NCI-H2081 treated with DMSO at 0.1 percent for 48 hours (cell line): ENCODE measurements at regions not wholly inside any gene's neighbourhood (a gene's known extent, or its start where the extent isn't known, plus 50 kb on each side); places are given as distances from the start of the nearest gene placed in this dataset.
"Not testable (repeated sequence)": the region's sequence is repeated elsewhere in the genome, so short reads cannot be mapped to it uniquely, and the experiment has no call there.

ENCODE experiments used
- DNase-seq: peaks from one replicate; lab custom pipeline; 2025; lab: John Stamatoyannopoulos, UW

DNA sequence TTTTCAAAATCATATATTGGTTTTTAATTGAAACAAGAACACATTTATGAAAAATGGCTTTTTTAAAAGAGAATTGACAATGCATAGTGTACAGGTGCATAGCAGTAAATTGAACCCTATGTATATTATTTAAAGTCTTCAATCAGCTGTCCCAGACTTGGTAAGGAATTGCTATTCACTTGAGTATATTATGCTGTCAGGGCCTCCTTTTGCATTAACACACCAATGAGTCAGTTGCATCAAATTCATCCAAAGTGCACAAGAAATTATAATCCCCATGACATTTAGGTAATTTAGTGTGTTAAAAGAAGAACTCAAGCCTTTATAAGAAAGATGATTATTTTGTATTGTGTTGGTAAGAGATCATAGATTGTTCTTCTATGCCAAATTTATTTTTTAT lies 748.8 kb upstream of the RIOK2 start:
- DNase-seq, result no peak

DNA sequence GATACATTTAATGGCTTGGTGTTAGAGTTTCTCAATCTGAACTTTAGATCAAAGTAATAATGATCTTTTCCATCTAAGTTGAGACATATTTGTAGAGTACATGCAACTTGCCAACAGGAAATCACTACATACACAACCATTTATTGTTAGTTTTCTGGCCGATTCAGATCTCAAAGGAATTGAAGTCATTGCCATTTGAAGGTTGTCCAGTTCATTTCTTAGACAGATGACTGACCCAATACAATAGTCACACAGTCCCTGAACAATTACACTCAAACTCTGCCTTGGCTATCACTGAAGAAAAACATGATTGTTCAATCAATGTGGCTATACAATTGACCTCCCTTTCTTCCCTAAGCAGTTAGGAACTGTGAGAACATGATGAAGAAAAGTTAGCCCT lies 753.2 kb upstream of the RIOK2 start:
- no peak for DNase-seq

DNA sequence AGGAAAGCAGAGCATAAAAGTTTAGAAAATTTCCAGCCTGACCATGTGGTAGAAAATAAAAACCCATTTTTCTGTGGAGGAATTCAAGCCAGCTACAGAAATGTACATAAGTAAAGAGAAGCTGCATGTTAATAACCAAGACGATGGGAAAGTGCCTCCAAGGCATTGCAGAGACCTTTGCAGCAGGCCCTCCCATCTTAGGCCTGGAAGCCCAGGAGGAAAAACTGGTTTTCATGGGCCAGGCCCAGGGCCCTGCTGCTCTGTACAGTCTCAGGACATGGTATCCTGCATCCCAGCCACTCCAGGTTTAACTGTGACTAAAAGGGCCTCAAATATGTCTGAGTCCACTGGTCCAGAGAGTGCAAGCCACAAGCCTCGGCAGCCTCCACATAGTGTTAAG lies 754.8 kb upstream of the RIOK2 start:
- DNase-seq, result no peak

DNA sequence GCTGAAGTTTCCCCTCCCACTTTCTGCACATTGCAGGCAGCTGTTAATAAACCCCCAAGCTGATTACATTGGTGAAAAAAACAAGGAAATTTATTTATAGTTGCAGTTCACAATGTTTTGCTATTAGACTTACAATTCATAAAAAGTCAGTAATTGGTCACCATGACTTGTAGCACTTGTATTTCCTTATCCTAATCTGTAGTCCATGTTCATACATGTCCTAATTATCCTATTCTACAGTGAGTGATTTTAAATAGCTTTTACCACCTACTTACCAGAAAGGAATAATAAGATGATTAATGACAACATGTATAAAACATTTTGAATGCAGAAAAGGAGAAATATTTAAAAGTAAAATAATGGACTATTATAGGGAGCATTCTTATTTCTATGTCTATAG lies 760.0 kb upstream of the RIOK2 start:
- no peak for DNase-seq

DNA sequence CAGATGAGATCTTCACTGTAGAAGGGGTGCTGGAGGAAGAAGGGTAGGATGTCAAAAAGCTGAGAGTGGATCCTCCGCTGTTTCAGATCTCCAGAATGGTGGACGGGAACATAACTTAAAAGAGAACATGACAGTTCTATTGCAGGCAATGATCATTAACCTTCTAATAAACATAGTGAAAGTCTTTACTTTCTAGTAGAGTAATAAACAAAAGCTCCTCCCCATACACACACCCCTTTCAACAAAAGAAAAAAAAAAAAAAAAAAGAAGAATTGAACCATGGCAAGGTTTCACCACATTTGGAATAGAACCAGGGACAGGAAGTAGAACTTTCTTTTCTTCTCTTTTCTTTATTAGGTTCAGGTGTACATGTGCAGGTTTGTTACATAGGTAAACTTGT lies 768.1 kb upstream of the RIOK2 start:
- DNase-seq, result no peak

DNA sequence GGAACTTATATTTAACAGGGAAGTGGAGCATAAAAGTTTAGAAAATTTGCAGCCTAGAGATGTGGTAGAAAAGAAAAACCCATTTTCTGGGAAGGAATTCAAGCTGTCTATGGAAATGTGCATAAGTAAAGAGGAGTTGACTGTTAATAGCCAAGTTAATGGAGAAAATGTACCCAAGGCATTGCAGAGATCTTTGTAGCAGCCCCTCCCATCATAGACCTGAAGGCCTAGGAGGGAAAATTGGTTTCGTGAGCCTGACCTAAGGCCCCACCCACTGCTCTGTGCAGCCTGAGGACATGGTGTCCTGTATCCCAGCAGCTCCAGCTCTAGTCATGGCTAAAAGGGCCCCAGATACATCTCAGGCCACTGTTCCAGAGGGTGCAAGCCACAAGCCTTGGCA lies 772.4 kb upstream of the RIOK2 start:
- DNase-seq, result no peak

DNA sequence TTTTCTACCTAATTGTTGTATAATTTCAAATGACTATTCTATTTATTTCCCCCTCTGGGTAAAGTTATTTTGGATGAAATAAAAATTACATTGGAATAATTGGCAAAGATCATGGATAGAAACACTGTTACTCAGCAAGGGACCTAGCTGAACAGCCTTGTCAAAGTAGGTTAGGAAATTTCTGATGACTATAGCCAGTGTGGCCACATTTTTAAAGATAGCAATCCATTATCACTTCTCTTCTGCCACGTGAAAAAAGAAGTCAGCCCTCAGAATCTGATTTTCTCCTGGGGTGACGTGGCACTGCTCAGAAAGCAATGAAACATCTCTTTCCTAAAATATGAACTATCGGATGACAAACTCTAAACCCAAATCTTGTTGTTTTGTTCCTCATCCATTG lies 784.2 kb upstream of the RIOK2 start:
- DNase-seq, result no peak

DNA sequence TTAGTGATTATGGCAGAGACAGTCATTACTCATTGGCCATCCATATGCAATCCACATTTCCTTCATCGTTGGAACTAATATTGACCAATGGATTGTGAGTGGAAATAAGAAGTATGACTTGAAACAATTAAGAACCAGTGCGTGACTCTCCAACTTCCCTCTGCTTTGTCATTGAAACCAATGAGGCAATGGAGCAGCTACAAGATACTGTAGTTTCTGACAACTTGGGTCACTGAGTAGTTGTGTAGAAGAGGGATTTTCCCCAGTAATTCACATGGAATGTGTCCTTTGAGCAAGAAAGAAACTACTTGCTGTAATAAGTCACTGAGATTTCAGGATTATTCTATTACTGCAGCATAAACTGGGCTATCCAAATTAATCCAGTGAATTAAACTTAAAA lies 785.3 kb upstream of the RIOK2 start:
- DNase-seq, result no peak

DNA sequence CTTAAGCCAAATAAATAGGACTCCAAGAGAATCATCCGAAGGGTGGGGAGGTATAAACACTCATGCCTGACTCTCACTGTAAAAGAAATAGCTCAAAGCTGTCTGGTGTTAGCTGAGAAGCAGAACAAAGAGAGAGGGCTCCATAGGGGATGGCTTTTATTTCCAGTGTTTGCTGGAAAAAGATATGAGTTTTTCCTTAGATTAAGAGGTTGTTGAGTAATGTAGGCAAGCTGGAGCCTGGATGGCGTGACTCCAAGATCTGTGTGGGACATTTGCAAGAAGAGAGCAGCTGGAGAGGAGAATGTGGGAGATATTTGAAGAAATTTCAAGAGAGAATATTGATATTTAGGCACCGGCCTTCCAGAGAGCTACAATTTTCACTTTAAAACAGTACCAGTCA lies 793.7 kb upstream of the RGMB start:
- DNase-seq, result no peak

DNA sequence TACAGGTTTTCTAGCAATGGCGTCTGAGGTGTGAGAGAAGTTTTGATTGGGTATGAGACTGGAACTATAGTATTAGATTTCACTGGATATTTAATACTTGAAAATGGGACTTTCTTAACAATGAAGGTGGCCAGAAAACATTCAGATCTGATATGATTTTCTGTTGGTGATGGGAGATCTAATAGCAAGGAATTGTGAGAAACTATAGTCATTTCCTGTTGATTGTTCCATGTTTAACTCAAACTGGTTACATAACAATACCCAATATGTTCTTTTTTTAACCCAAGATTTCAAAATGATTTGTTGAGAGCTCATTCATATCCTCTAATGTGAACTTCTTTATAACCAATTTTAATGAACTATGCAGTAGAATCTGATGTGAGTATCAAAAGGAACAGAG lies 793.2 kb upstream of the RGMB start:
- DNase-seq, result no peak

DNA sequence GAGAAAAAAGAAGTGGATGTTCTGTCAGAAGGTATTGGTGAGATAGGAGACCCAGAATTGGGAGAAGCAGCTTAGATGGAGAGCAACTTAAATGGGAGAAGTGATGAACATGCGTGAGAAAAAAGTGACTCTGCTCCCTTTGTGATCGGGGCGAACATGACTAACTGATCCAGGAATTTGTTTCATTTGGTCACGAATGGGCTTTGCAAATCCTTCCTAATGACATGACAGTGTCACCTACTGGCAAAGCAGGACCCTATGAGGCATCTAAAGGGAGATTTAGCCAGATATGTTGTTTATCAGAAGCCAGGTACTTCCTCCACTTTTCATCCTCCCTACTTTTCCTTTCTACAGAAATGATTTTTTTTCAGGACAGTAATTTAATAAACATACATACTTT lies 787.4 kb upstream of the RGMB start:
- no peak for DNase-seq

DNA sequence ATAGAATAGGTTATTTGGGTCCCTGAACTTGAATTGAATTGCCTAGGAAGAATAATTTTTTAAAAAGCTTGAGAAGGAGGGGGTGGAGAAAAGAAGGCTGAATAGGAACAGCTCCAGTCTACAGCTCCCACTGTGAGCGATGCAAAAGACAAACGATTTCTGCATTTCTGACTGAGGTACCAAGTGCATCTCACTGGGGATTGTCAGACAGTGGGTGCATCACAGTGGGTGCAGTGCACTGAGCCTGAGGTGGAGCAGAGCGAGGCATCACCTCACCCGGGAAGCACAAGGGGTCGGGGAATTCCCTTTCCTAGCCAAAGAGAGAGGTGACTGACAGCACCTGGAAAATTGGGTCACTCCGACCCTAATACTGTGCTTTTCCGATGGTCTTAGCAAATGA lies 782.2 kb upstream of the RGMB start:
- no peak for DNase-seq

DNA sequence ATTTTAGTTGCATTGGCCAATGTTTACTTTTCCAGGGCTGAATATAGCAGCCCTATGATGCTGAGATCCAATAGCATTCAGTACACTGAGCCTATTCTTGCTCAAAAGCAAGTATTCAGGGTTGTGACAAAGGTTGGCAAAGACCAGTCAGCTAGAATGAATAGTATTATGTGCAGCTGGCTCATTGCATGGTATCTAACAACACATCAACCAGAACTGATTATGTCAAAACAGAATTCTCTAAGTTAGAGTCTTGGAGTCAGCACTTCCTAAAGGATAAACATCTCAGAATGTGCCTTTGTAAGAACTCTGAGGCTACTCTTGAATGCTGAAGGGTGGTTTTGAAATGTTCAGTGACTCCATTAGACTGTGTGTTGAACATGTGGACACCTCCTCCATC lies 774.5 kb upstream of the RGMB start:
- no peak for DNase-seq

DNA sequence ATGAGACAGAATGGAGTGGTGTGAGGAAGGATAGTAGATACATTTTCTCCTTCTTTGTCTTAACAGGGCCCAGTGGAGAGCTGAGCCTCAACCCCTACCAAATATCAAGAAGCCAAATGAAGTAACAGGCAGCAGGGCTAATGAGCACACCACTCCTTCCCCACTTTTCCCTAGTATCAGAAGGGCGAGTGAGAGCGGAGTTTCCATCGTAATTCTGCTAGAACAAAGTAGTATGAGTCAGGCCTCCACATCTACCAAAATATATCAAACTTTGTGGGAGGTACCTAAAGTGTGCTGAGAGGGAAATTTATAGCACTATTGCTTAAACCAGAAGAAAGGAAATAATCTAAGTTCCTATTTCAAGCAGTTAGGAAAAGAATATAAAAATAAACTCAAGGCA lies 769.0 kb upstream of the RGMB start:
- DNase-seq, result no peak

DNA sequence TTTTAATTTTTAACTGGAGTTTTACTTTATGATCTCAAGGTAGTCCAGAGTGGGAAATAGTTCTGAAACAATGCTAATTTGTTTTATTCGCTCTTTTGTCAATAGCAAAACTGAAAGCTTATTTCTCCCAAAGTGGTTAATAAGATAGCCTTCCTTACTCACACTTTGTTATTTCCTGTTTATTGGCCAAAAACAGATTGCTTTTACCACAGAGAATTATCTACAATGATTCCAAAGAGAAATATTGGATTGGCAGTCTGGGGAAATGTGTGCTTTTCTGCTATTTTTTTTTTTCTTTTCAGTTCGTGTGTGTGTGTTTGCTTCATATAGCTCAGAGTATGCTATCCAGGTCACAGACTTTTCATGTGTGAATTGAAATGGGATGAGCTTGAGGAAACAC lies 756.7 kb upstream of the RGMB start:
- DNase-seq, result no peak

DNA sequence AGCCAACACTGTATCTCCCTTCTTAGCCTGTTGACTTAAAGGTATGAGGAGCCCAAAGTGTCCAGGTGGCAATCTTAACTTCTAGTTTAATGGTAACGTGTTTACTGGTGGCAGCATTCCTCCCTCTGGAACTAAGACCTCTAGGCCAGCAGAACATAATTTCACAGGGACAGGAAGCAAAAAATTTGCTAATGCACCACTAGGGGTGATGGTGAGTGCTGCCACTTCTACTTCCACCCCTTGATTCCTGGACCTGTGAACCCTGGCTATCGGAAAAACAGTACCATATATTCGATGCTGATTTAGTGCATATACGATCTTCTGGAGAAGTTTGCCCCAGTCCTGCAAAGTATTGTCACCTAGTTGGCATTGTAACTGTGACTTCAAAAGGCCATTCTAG lies 743.2 kb upstream of the RGMB start:
- DNase-seq, result not testable (repeated sequence)

DNA sequence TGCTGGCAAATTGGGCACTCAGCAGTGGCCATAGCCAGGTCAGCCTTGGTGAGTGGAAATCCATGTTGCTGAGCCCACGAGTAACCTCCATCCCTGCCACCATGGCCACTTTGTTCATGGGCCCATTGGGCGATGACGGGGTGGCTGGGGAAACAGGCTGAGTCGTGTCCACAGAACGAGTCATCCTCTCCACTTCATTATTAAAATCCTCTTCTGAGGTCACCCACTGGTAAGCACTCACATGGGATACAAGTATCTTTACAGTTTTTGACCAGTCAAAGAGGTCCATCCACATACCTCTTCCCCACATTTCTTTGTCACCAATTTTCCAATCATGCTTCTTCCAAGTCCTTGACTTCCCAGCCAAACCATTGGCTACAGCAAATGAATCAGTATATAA lies 742.4 kb upstream of the RGMB start:
- not testable (repeated sequence) for DNase-seq

DNA sequence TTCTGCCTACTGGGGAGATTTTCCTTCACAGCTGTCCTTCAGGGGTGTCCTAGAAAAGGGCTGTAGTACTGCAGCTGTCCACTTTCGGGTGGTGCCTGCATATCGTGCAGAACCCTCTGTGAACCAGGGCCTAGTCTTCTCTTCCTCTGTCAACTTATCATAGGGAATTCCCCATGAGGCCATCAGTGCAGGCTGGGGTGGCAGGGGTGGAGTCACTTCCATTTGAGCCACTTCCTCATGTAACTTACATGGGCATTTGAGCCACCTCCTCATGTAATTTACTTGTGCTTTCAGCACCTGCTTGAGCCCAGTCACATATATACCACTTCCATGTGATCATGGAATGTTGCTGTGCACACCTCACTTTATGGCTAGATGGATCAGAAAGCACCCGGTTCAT lies 742.0 kb upstream of the RGMB start:
- DNase-seq, result no peak

DNA sequence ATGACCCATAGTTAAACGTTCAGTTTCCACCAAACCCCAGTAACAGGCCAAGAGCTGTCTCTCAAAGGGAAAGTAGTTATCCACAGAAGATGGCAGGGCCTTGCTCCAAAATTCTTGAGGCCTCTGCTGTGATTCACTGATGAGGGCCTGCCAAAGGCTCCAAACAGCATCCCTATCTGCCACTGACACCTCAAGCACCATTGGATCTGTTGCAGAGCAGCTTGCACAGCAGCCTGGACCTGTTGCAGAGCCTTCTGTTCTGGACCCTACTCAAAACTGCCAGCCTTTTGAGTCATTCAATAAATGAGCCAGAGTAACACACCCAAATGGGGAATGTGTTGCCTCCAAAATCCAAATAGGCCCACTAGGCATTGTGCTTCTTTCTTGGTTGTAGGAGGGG lies 741.5 kb upstream of the RGMB start:
- DNase-seq, result no peak

DNA sequence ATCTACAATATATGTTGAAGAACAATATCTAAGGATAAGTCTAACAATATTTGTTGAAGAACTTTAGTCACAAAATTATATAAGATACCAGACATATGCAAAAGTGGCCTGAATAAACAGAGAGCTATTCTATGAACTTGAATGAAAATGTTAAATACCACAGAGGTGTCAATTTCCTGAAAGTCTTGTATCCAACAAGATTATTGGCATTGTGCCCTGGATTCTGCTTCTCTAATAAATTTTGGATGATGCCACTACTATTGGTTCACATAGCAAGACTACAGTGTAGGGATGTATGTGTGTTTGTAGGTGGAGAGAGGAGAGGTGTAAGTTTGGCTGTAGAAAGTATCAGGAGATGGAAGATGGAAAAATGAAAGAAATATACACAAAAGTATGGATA lies 731.8 kb upstream of the RGMB start:
- no peak for DNase-seq

DNA sequence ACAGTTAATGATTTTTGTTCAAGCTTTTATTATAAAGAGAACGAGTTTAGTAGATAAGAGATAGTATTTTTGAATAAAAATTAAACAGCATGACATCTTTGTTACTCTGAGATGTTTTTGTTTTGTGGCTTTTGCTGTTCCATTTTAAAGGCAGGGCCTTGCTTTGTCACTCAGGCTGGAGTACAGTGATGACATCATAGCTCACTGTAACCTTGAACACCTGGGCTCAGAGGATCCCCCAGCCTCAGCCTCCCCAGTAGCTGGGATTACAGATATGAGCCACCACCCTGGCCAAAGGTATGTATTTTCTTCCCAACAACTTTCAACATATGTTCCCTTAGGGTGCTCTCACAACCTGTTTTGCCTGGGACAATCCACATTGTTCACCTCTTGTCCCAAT lies 730.9 kb upstream of the RGMB start:
- DNase-seq, result no peak

DNA sequence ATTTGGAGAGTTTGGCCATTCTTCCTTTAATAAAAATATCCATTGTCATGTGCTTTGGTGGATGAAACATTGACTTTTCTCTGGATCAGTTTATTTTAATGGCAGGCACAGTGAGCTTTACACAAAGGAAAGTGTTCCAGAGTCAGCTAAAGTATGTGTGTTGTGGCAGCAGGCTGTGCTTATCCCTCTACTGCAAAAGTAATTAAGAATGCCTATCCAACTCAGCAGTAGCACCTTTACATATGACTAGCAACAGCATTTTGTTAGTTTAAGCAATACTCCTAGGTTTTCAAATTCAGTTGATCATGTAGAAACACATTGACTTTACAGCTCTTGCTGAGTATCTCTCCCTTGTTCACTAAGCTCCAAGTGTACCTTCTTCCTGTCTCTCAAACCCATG lies 730.5 kb upstream of the RGMB start:
- no peak for DNase-seq

DNA sequence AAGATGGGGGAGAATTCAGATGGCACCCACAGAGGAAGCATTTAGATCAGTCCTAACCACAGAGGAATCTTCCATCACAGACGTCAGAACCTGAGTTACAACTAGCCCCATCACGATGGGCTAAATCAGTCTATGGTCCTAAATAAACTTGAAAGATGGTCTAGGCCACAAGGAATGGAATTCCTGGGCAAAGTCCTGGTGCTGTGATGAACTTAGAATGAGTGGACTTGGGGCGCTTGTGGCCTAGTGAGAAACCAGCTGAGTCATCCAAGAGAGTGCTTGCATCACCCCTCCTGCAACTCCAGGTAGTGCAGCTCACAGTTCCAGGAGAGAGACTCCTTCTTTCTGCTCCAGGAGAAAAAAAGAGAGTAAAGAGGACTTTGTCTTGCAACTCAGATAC lies 722.9 kb upstream of the RGMB start:
- no peak for DNase-seq

DNA sequence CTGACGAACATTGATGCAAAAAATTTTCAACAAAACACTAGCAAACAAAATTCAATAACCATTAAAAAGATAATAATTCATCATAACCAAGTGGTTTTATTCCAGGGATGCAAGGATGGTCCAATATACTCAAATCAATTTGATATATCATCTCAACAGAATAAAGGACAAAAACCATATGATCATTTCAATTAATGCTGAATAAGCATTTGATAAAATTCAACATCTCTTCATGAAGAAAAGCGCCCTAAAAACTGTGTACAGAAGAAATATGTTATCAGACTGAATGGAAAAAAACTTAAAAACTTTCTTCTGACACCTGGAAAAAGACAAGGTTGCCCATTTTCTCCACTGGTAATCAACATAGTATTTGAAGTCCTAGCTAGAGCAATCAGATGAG lies 720.3 kb upstream of the RGMB start:
- DNase-seq, result no peak

DNA sequence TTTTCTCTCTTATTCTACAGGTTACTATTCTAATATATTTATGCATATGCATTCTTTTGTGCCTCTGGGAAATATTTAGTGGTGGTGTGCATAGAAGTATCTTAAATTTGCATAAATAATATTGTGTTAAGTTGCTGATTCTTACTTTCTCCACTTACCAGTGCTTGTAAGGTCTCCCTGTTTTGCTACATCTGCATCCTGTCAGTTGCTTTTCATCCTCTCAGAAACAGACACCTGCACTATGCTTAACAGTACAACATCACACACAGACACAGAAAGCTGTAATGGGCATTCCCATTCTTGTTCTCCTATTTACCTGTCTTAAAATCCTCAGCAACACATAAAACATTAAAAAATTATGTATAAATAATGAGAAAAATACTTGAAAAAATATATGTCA lies 713.3 kb upstream of the RGMB start:
- no peak for DNase-seq
